ENCODE measurements at regions not wholly inside any gene's neighbourhood (a gene's known extent, or its start where the extent isn't known, plus 50 kb on each side); places are given as distances from the start of the nearest gene placed in this dataset. TPM values are rescaled to one million over a fixed set of nuclear protein-coding genes. Genes with fewer than 3 reads are reported as not detected.

DNA sequence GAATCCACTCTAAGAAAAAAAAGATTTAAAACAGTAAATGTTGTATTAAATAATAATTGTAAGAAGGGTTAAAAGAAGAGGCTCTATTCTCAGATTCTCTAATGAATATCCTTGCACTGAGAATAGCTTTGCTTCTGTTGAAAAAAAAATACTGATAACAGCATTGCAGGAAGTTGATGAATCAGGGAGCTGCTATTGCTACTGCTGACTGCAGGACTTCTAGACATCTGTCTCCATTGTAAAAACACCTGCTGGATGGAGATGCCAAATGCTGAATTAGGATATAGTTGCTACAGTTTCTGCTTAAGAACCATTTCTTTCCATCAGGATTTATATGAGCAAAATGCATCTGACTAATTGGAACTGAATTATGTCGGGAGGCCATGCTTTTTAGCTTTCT is 50.3 kb upstream of the ANP32D start:
- H3K27me3 ChIP-seq: no peaks in the 10 kb centered on the region
- H3K4me3 ChIP-seq: no peak overlapping the region
- H3K9me3 ChIP-seq: no peaks in the 10 kb centered on the region
- no peaks in the 10 kb centered on the region for H3K36me3 ChIP-seq
- WGBS, 3 donors: 7 to 25% (median 11%) methylated on average over 1 of the region's 1 CpG
- no peak for DNase-seq
- TF ChIP-seq EP300 (IDR thresholded peaks at IDR 0.05): no peak
- TF ChIP-seq, protein P1, sequence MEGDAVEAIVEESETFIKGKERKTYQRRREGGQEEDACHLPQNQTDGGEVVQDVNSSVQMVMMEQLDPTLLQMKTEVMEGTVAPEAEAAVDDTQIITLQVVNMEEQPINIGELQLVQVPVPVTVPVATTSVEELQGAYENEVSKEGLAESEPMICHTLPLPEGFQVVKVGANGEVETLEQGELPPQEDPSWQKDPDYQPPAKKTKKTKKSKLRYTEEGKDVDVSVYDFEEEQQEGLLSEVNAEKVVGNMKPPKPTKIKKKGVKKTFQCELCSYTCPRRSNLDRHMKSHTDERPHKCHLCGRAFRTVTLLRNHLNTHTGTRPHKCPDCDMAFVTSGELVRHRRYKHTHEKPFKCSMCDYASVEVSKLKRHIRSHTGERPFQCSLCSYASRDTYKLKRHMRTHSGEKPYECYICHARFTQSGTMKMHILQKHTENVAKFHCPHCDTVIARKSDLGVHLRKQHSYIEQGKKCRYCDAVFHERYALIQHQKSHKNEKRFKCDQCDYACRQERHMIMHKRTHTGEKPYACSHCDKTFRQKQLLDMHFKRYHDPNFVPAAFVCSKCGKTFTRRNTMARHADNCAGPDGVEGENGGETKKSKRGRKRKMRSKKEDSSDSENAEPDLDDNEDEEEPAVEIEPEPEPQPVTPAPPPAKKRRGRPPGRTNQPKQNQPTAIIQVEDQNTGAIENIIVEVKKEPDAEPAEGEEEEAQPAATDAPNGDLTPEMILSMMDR (IDR thresholded peaks at IDR 0.05): no peak
- no peak for TF ChIP-seq POLR2A (IDR thresholded peaks at IDR 0.05)
- intact Hi-C loops (cut with DNase I): no loop called here
- peaks cover 5% of the 10 kb centered on the region for H3K4me1 ChIP-seq (ENCODE audit: insufficient read depth)
- H3K27ac ChIP-seq: no peak overlapping the region

Small RNA genes lying in the stretch of these regions (small RNA-seq; reads per million reads assigned to genes)
- gene OR8S21P: not detected
